GM18870 (cell line): ENCODE measurements at regions not wholly inside any gene's neighbourhood (a gene's known extent, or its start where the extent isn't known, plus 50 kb on each side); places are given as distances from the start of the nearest gene placed in this dataset.
"Not testable (repeated sequence)": the region's sequence is repeated elsewhere in the genome, so short reads cannot be mapped to it uniquely, and the experiment has no call there.

ENCODE experiments used
- ATAC-seq: cut with Tn5 transposase; IDR thresholded peaks from one replicate; pipeline ENCODE4 v1.9.1; 2021; ENCODE audit warnings: moderate library complexity; ENCODE audit not compliant: unreplicated experiment

DNA sequence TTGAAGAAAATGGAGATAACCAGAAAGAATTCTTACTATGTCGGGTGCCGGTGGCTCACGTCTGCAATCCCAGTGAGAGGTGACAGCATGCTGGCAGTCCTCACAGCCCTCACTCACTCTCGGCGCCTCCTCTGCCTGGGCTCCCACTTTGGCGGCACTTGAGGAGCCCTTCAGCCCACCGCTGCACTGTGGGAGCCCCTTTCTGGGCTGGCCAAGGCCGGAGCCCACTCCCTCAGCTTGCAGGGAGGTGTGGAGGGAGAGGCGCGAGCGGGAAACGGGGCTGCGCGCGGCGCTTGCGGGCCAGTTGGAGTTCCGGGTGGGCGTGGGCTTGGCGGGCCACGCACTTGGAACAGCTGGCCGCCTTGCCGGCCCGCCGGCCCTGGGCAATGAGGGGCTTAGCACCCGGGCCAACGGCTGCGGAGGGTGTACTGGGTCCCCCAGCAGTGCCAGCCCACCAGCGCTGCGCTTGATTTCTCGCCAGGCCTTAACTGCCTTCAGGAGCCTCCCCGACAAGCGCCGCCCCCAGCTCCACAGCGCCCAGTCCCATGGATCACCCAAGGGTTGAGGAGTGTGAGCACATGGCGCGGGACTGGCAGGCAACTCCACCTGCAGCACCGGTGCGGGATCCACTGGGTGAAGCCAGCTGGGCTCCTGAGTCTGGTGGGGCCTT lies 1672.5 kb upstream of the B3GALT2 start:
- not testable (repeated sequence) for ATAC-seq

- ATAC-seq: no peak
Measured at GRCh38 chr1:194857413-194857812, 1671.0 kb upstream of the B3GALT2 start.

DNA sequence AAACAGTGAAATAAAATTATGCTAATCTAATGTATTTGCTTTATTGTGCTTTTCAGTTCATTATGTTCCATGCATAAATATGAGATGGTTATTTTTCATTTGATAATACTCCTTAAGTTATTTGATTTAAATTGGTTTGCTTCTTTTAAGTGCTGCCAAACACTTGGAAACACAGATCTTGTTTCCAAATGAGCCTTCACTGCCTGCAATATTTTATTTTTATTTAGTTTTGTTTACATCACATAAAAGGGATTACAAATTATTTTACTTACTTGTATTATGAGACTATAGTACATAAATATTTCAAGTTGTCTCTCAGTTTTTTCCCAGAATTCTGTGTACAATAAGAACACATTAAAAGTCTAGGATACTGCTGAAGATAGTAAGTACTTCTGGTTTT lies 1662.4 kb upstream of the B3GALT2 start:
- no peak for ATAC-seq

DNA sequence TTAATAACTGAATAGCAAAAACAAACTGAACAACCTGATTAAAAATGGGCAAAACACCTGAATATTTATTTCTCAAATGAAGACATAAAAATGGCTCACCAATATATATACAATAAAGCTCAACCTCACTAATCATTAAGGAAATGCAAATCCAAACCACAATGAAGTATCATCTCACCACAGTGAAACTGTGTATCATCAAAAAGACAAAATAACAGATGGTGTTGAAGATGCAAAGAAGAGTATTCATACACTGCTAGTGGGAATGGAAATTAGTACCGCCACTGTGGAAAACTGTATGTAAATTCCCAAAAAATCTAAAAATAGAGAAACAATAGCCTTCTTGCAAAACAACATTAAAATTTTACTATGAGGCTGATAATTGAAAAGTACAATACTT lies 1660.1 kb upstream of the B3GALT2 start:
- ATAC-seq: peak; percentile 95

- ATAC-seq: no peak
Measured at GRCh38 chr1:194843077-194843476, 1656.7 kb upstream of the B3GALT2 start.

- no peak for ATAC-seq
Measured at GRCh38 chr1:194833111-194833510, 1646.7 kb upstream of the B3GALT2 start.

GRCh38 chr1:194831595-194831994 lies 1645.2 kb upstream of the B3GALT2 start:
- ATAC-seq: not testable (repeated sequence)

- peak; percentile 95 for ATAC-seq
Measured at GRCh38 chr1:194830387-194830786, 1644.0 kb upstream of the B3GALT2 start.

DNA sequence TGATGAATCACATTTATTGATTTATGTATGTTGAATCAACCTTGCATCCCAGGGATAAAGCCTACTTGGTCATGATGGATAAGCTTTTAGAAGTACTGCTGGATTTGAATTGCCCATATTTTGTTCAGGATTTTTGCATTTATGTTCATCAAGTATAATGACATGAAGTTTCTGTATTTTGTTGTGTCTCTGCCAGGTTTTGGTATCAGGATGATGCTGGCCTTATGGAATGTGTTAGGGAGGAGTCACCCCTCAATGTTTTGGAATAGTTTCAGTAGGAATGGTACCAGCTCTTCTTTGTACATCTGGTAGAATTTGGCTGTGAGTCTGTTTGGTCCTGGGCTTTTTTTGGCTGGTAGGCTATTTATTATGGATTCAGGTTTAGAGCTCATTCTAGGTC lies 1643.1 kb upstream of the B3GALT2 start:
- ATAC-seq: no peak

DNA sequence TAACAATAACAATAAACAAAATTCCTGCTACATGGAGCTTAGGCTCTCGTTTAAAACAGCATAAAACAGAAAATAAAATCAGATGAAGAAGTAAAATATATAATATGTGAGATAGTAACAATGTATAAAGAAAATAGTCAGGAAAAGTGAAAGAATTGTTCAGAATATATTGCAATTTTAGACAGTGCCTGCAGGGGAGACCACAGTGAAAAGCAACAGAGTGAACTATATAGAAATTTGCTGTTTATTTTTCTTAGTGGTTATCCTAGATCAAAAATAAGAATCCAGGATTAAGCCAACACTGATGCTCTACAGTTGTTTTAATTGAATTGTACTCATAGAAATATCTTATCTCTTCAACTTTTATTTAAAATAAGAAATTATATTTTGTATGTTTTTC lies 1639.0 kb upstream of the B3GALT2 start:
- ATAC-seq: no peak

GRCh38 chr1:194821091-194821490 lies 1634.7 kb upstream of the B3GALT2 start:
- no peak for ATAC-seq

DNA sequence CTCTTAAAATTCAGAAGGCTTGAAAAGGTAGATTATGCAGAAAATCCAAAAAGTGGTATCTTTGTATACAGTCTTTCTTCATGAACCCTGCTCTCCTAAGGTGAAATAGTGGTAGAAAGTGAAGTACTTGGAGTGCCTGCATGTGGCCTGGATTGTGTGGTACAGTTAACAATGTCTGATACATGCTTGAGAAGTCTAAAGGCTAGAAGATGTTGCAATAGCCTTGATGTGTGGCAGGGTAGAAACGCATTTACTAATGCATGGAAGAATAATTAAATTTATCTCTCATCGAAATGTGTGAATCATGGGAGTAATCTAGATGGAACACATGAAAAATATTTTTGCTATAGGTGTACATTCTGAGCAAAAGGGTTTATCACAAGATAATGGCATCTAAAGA lies 1632.3 kb upstream of the B3GALT2 start:
- ATAC-seq: no peak

DNA sequence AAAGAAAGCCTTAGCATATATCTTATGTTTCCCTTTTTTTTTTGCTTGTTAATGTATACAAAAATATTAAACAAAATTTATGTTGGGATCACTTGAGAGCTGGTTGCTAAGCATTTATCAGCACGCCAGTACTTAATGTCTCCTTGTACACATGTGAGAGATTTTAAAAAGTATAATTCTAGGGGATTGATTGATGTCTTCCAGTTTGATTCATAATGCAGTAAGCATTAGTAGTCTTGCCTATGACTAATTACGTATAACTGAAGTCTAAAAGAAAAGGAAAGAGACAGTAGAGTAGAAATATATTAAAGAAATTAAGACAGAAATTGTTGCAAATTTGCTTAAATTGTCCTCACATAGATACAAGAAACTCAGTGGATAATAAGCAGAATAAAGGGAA lies 1630.4 kb upstream of the B3GALT2 start:
- ATAC-seq: no peak

GRCh38 chr1:194813096-194813495 lies 1626.7 kb upstream of the B3GALT2 start:
- ATAC-seq: no peak

- no peak for ATAC-seq
Measured at GRCh38 chr1:194809665-194810064, 1623.3 kb upstream of the B3GALT2 start.

GRCh38 chr1:194809215-194809614 lies 1622.8 kb upstream of the B3GALT2 start:
- ATAC-seq: no peak

DNA sequence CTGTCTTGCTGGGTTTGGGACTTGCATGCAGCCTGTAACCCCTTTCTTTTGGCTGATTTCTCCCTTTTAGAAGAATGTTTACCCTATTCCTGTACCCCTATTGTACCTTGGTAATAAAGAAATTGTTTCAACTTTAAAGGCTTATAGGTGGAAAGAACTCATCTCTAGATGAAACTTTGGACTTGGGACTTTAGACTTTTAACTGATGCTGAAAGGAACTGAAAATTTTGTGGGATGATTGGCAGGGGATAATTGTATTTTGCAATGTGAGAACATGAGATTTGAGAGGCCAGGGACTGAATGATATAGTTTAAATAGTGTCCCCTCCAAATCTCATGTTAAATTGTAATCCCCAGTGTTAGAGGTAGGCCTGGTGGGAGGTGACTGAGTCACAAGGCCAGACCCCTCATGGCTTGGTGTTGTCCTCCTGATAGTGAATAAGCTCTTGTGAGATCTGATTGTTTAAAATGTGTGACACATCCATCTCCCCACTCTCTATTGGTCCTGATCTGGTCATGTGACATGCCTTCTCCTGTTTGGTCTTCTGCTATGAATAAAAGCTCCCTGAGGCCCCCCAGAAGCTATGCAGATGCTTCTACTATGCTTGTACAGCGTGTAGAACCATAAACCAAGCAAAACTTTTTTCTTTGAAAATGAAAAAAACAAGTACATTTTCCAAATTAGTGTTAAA lies 1621.3 kb upstream of the B3GALT2 start:
- peak; percentile 55 for ATAC-seq

DNA sequence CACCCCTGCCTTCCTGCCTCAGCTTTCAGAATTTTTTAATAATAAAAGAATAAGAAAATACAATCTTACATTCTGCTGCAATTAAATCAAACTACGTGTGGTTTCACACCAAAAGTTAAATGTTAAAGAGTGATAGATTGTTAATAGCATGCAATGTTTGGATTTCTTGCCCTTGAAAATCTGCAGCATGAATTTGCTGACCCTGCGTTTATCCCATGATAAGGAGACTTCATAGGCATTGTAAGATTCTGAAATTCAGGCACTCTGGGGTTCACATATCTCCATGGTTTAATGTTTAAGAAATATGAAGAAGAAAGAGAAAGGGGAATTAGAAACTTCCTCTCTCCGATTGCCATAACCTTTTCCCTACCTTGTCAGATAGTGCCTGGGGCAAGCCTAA lies 1616.2 kb upstream of the B3GALT2 start:
- no peak for ATAC-seq

DNA sequence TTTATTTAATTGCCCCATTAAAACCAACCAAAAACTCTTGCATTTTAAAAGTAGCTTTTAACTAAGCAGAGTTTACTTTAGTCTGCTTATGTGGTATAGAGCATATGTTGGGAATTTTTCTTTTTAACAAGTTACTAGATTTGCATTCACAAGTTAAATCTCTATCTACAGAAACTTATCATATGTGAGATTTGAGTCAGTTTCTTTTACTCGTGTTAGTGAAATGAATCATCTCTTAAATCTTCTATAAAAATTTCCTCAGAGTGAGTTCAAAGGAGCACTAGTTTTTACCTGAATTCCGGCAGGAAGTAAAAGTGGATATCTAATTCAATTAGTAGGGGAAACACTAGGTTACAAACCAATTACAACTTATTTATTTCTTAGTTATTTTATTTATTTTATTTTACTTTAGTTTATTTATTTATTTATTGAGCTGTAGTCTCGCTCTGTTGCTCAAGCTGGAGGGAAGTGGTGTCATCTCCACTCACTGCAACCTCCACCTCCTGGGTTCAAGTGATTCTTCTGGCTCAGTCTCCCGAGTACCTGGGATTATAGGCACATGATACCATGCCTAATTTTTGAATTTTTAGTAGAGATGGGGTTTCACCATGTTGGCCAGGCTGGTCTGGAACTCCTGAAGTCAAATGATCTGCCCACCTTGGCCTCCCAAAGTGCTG lies 1609.6 kb upstream of the B3GALT2 start:
- ATAC-seq: peak; percentile 99

DNA sequence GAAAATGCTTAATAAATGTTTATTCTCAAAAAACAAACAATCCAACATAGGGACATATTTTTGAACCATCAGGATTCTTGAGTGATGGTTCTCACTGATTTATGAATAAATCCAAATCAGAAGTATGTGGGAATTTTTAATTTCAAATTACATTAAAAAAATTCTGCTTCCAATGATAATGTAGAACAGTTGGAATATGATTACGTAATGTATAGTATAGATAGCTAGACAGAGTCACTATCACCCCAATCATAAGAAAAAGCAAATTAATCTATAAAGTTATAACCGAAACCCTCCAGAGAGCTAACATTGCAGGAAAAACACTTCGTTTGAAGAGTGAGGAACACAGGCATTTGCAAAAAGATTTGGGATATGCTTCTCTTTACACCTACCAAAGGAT lies 1600.6 kb upstream of the B3GALT2 start:
- no peak for ATAC-seq

DNA sequence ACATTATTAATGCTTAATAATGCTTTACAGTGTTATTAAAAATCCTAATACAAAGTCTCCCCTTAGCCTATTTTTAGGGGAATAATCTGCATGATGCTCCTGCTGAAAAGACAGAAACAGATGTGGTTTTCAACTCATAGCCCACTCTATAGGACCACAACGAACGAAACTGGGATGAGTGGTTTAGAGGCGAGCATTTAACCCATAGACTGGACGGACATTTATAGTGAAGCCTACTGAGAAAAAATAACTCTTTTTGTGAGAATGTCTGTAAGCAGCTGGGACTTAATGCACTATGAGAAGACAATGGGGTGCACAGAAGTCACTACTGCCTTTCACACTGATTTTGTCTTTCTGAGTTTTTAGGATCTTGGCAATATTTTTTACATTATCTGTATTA lies 1599.6 kb upstream of the B3GALT2 start:
- ATAC-seq: no peak

DNA sequence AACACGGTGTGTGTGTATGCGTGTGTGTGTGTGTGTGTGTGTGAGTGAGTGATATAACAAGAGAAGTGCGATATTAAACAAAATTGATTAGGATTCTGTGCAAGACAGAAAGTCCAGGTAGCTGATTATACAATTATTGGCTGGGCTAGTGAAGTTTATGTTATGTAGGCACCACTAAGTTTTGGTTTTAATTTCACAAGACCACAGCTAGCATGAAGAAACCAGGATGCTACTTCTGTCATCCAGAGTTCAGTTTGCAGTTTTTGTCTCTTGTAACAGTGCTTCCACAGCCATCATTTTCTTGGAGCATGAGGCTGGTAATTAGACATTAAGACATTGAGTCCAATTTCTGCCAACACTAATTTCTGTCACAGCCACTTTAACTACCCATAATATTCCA lies 1590.2 kb upstream of the B3GALT2 start:
- no peak for ATAC-seq
